GM19351 (cell line): ENCODE measurements at regions not wholly inside any gene's neighbourhood (a gene's known extent, or its start where the extent isn't known, plus 50 kb on each side); places are given as distances from the start of the nearest gene placed in this dataset.

ENCODE experiments used
- ATAC-seq: cut with Tn5 transposase; IDR thresholded peaks from one replicate; pipeline ENCODE4 v1.9.1; 2021; ENCODE audit warnings: mild to moderate bottlenecking, moderate library complexity; ENCODE audit not compliant: unreplicated experiment

- no peak for ATAC-seq
These were observed 73.2 kb upstream of the NR3C1 start for GRCh38 chr5:143476601-143477211.

DNA sequence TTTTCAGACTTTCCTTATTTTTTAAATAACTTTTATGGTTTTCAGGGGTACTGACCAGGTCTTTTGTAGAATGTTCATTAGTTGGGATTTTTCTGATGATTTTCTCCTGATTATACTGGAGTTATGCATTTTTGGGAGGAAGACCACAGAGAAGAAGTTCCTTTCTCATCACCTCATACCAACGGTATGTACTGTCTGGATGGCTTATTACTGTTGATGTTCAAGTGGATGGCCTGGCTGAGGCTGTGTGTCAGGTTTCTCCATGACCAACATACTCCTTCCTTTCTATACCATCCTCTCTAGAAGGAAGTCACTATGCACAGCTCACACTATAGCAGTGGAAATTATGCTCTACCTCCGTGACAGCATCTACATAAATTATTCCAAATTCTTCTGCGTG lies 71.1 kb upstream of the NR3C1 start:
- ATAC-seq, result no peak

GRCh38 chr5:143473481-143473880 lies 70.0 kb upstream of the NR3C1 start:
- no peak for ATAC-seq

GRCh38 chr5:143472576-143472975 lies 69.1 kb upstream of the NR3C1 start:
- no peak for ATAC-seq

DNA sequence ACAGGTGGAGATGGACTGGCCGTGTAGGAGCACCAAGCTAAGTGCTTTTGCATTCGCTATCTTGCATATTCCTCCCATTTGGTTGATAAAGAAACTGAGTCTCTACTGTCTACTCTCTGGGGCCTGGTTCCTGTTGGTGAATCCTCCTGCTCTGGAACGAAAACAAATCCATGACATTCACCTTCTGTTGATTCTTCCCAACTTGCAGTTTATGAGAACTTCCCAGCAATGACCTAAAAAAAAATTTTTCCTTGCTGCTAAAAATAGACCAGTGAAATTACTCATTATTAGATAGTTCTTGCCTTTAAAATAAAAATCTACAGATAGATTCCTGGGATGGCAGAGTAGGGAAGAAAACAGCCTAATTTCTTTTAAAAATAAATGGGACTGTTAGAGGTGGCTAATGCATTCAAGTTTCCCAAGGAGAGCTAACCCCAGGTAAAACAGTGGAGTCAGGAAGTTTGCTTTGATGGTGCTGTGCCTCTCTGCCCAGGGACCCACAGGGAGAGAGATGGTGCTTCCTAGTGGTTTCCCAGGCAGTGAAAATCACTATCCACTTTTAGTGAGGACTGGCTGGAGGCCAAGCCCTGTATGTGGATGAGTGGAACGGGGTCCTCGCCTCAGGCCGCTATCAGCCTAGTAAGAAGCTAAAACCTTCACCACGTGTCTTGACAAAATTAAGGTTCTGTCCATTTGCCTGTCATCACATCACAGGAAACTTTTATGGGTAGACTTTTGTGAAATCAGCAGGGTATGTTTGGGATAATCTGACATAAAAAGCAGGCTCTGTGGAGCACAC lies 68.4 kb upstream of the NR3C1 start:
- no peak for ATAC-seq

- no peak for ATAC-seq
These were observed 67.6 kb upstream of the NR3C1 start for GRCh38 chr5:143471041-143471509.

GRCh38 chr5:143470120-143470519 lies 66.6 kb upstream of the NR3C1 start:
- ATAC-seq, result no peak

DNA sequence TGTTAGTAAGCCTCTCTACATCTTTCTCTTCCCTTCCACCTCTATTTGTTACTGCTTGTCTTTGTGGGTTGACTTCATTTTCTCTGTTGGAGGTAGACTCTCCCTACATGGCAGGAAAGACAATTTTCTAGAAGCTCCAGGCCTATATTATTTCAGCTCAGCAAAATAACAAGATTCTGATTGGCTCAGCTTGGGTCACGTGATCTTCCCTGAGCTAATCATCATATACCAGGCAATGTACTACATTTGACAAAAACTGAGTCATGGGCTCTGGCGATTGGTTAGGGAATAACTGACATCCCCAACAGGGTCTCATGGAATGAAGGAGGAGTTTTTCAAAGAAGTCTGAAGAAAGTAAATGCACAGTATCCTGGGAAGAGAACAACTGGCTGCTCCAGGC lies 65.6 kb upstream of the NR3C1 start:
- no peak for ATAC-seq

- no peak for ATAC-seq
These were observed 63.1 kb upstream of the NR3C1 start for GRCh38 chr5:143466632-143467031.

DNA sequence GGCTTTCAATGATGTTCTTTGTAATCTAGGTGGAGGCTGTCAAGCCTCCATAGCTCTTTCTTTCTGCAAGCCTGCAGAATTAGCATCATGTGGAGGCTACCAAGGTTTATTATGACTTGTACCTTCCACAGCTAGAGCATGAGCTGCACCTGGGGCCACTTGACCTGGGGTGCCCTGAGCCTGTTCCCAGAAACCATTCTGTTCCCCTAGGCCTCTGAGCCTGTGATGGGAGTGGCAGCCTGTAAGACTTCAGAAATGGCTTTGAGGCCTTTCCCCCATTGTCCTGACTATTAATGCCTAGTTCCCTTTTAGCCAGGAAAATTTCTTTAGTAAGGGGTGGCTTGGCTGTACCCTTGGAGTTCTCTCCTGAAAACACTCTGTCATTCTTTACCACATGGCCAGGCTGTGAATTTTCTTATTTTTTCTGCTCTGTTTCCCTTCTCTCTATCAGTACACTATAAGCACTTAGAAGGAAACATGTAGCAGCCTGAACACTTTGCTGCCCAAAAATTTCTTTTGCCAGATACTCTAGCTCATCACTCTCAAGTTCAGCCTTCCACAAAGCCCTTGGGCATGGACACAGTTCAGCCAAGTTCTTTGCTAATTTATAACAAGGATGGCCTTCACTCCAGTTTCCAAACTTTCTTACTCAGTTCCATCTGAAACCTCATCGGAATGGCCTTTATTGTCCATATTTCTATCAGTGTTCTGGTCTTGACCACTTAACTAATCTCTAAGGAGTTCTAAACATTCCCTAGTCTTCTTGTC lies 61.4 kb upstream of the NR3C1 start:
- ATAC-seq, result no peak

DNA sequence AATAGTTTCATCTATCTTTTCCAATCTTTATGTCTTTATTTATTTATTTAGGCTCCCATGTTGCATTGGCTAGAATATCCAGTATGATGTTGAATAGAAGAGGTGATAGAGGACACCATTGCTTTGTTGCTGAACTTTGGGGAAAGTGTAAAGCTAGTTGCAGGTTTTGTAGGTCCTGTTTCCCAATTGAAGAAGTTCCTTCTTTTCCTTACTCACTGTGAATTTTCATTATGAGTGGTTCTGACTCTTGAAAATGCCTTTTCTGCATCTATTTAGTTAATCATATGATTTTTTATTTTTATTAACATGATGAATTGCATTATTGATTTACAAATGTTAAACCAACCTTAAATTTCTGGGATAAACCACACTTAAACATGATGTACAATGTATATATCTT lies 58.9 kb upstream of the NR3C1 start:
- no peak for ATAC-seq

DNA sequence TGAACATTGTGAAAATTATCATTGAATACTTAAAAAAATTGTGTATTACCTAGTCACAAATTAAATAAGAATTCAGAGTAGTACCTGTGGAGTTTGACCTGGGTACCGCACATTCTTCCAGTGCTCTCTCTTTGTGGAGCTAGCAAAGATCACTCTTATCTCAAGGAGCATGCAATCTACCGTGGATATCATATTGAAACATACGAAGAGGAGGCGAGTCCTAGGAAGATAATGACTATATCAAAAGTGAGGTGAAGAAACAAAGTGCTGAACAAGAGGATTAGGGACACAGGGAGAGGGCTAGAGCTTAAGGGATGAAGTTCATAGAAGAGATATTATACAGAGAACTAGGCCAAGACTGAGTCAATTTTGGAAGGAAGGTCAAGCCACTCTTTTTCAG lies 55.9 kb upstream of the NR3C1 start:
- ATAC-seq, result no peak

DNA sequence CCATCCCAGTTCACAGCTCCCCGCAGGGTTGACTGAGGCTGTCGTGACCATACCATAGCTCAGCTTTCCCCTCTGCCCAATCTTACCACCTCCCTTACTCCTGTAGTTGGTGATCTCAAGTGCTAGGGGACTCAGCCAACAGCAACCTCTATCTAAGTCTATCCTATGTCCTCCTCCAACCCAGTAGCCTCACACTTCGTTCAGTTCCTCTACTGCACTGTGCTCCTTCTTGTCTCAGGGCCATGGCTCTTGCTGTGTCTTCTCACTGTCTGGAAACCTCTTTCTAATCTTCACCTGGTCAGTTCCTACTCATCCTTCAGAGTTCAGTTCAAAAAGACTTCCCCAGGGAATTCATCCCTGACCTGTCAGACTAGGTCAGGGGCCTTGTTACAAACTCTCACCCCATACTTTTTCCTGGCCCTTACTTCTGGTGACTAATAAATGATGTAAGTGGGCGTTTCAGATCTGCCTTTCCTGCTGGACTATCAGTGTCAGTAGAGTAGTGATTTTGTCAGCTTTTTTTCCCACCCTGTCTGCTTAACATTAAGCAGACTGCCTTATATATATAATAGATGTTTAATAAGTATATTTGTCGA lies 53.6 kb upstream of the NR3C1 start:
- ATAC-seq, result no peak

DNA sequence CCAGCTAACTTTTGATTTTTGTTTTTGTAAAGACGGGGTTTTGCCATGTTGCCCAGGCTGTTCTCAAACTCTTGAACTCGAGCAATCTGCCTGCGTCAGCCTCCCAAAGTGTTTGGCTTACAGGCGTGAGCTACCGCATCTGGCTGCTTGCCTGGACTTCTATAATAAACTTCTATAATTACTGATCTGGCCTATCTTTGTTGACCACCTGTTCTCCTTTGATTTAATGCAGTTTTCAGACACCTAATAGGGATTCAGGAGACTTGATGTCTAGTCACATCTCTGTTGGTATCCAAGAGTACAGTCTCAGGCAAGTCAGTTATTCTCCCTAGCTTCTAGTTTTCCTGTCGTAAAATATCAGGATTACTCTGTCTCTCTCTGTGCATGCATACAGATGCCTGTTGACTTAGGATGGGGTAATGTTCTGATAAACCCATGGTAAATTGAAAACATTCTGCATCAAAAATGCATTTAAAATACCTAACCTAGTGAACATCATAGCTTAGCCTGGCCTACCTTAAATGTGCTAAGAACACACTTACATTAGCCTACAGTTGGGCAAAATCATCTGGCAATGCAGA lies 51.5 kb upstream of the NR3C1 start:
- ATAC-seq, result no peak

GRCh38 chr5:143453720-143454119 lies 50.2 kb upstream of the NR3C1 start:
- no peak for ATAC-seq
